Renal cortex interstitium (tissue), 11 donors: ENCODE measurements at regions not wholly inside any gene's neighbourhood (a gene's known extent, or its start where the extent isn't known, plus 50 kb on each side); places are given as distances from the start of the nearest gene placed in this dataset.

Source experiments
- DNase-seq, 11 donors: peaks; one replicate each; pipeline ENCODE4 v3.0.0-alpha.2; 2013; ENCODE audit warnings: low read depth in 9 of 11, low spot score in 4 of 11; ENCODE audit errors: extremely low read depth in 1 of 11

DNA sequence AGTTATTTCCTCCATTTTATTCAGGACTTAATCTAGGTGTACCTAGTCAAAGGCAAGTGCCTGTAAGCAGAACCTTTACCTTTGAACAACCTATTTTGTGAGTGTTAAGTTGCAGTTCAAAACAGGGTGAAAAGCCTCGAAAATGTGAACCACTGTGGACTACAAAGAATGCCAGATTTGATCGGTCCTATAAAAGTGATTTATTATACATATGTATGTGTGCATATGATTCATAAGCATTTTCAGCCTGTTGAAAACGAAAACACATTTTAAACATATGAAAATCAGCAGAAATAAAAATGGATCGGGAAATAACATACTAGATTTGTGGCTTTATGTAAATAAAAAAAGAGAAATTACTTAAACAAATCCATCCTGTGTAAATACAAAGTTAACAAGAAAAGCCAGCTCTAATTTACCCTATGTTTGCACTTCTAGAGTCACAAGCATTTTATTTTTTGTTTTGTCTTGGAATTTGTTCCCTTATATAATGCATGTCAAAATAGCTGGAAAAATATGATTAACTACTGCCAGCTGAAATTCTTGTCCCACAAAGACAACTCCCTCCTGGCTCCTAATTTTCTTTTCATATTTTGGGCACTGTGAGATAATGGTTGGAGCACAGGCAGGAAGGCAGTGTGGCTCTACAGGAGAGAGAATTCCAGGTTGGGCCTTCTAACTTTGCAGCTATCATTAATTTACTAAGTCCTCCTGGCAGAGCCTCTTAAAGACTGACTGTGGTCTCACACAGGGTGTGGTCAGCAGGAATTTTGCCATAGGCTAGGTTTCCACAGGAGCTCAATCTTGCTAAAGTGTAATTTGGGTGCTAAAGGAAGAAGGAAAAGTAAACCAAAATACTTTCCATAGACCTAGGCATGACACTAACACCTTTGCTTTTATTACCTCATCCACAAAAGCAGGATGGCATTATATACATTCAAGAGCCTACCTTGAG is 70.2 kb upstream of the CDC42BPA start:
- DNase-seq = peak in 1 of 11 donors; percentile 24

DNA sequence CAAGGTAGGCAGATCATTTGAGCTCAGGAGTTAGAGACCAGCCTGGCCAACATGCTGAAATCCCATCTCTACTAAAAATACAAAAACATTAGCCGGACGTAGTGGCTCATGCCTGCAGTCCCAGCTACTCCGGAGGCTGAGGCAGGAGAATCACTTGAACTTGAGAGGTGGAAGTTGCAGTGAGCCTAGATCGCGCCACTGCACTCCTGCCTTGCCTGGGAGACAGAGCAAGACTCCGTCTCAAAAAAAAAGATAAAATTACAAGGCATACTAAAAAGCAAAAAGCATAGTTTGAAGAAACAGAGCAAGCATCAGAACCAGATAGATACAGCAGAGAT is 61.2 kb upstream of the CDC42BPA start:
- no peak for DNase-seq

DNA sequence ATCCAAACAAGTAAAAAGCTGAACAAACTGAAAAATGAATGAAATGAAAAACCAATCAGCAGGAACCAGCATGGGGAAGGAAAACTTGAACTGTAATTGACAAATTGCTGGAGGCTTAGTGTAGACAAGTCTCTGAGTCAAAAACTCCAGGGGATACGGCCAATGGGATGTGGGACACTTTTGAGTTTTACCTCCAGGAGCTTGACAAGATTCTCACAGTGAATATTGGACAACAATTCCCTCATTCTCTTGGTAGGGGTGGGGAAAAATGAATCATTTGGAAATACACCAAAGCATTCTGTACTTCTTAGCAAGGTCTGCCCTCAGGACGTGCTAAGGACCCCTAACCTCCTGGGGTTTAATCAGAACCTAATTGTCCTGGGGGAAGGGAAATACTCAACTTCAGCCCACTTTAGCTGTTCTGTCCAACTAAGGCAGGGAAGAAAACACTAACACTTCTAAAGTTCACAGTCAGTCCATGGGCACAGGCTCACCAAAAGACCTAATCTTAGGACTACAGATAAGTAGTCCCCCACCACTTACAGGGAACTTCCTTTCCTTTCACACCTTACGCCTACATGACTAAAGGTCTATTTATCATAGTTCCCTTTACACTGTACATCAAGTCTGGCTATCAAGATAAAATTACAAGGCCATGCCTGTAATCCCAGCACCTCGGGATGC is 60.7 kb upstream of the CDC42BPA start:
- DNase-seq = no peak

DNA sequence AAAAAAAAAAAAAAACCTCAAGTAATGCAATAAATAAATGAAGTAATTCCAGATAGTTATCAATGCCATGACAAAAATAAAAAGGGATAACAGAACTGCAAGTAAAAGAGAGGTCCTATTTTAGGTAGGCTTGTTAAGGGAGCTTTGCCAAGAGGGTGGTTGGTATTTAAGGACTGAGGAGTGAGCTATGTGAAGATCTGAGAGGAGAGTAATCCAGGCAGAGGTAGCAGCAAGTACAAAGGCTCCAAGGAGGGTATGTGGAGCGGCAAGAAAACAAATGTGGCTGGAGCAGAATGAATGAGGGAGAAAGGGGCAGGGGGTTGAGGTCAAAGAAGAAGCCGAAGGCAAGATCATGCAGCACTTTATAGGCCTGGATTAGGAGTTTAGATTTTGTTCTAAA is 59.9 kb upstream of the CDC42BPA start:
- DNase-seq = no peak

DNA sequence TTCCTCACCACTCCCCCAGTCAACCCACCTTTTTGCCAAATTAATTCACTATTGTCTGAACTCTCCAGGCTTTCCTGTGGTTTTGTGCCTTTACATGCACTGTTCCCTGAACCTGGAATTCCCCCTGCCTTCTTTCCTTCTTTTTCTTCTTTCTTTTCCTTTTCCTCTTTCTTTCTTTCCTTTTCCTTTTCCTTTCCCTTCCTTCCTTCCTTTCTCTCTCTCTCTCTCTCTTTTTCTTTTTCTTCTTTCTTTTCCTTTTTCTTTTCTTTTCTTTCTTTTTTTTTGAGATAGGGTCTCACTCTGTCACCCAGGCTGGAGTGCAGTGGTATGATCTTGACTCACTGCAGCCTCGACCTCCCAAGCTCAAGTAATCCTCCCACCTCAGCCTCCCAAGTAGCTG is 56.6 kb upstream of the CDC42BPA start:
- no peak for DNase-seq

DNA sequence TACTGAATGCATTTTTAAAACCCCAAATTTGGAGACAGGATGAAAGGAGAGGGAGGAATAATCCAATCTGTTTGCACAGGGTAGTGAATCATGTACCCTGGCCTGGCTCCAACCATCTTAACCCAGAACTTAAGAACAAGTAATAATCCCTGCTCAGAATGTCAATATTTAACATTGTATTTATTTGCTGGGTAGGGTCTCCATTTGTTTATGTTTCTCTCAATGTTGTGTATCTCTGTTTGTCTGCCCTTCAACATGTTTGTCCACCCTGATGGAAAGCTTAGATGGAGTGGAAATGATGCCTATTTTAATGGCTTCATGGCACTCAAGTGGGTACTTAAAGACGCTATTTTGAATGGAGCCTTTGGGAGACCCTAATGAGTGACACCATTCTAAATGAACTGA is 54.4 kb upstream of the CDC42BPA start:
- no peak for DNase-seq

DNA sequence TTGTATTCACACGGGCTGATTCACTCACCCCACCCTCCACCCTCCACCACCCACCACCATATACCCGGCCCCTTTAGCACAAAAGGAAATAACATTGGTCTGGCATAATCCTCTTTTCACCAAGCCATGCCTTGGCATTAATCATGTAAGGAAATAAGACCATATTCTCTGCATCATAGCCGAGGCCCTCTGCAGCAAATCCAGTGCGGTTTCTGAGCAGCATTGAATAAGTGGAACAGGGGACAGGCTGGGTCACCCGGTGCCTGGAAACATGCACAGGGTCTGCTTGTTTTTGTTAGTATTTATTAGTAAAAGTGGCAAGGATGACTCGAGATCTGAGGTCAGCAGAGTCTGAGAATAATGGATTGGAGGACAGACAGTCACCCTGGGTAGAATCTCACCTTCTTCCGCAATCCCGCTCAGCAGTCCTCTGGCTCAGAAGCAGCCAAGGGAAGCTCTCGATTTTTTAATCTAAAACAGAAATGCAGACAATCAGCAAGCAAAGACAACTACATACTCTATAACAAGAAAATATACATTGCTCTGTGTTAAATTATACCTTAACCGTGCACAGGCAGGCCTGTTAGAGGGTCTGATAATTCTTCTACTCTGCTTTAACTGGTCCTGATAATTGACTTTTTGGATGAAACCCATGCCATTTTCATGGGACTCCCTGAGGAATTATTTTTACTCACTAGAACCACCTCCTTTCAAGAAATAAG is 52.4 kb upstream of the CDC42BPA start:
- no peak for DNase-seq

DNA sequence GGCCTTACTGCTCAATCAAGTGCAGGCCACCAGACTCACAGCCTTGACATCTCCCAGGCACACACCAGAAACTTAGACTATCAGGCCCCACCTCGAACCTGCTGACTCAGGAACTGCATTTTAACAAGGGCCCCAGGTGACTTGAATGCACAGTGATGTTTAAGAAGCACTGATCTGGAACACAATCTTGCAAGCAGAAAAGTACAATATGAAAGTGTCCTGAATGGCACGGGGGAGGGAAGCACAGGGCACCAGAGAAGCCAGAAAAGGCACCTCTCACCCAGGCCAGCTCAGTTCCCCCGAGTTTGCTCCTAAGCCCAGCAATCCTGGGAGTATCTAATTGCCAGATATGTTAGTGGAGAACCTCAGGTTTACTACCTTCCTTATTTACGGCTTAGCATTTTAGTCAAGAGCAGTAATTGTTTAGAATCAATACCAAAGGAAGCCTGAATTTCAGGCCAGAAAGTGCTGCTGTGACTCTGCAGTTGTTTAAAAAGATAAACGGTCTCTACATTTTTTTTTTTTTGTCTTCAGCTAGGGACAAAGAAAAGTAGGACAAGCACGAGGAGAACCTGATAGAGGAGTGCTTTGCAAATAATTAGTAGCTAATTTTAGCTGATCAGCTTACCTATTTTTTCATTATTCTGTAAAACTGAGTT is 50.9 kb upstream of the CDC42BPA start:
- DNase-seq = no peak
